ENCODE measurements at regions not wholly inside any gene's neighbourhood (a gene's known extent, or its start where the extent isn't known, plus 50 kb on each side); places are given as distances from the start of the nearest gene placed in this dataset.
"Not testable (repeated sequence)": the region's sequence is repeated elsewhere in the genome, so short reads cannot be mapped to it uniquely, and the experiment has no call there.

DNA sequence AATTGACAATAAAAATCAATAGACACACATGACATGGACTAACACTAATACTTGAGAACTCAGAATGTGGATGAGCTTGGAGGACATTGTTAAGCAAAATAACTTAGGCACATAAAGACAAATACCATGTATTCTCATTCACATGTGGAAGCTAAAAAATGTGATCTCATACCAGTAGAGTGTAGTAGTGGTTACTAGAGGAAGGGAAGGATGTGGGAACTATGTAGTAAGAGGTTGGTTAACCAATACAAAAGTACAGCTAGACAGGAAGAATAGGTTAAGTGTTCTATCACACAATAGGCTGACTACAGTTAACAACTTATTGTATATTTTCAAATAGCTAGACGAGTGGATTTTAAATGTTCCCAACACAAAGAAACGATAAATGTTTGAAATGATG lies 415.8 kb upstream of the KLF12 start:
- no peak for DNase-seq (ENCODE audit: low read depth)
- no peak overlapping the region for H3K4me3 ChIP-seq (ENCODE audit: low read depth, low read length)
- TF ChIP-seq, protein P1, sequence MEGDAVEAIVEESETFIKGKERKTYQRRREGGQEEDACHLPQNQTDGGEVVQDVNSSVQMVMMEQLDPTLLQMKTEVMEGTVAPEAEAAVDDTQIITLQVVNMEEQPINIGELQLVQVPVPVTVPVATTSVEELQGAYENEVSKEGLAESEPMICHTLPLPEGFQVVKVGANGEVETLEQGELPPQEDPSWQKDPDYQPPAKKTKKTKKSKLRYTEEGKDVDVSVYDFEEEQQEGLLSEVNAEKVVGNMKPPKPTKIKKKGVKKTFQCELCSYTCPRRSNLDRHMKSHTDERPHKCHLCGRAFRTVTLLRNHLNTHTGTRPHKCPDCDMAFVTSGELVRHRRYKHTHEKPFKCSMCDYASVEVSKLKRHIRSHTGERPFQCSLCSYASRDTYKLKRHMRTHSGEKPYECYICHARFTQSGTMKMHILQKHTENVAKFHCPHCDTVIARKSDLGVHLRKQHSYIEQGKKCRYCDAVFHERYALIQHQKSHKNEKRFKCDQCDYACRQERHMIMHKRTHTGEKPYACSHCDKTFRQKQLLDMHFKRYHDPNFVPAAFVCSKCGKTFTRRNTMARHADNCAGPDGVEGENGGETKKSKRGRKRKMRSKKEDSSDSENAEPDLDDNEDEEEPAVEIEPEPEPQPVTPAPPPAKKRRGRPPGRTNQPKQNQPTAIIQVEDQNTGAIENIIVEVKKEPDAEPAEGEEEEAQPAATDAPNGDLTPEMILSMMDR (IDR thresholded peaks at IDR 0.05; ENCODE audit: insufficient read depth, low read depth, low read length, missing control alignments): no peak

DNA sequence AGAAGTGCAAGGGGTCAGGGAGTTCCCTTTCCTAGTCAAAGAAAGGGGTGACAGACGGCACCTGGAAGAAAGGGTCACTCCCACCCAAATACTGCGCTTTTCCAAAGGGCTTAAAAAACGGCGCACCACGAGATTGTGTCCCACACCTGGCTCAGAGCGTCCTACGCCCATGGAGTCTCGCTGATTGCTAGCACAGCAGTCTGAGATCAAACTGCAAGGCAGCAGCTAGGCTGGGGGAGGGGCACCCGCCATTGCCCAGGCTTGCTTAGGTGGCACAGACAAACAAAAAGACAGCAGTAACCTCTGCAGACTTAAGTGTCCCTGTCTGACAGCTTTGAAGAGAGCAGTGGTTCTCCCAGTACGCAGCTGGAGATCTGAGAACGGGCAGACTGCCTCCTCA lies 402.4 kb upstream of the KLF12 start:
- DNase-seq (ENCODE audit: low read depth); H3K4me3 ChIP-seq (ENCODE audit: low read depth, low read length): not testable (repeated sequence)

DNA sequence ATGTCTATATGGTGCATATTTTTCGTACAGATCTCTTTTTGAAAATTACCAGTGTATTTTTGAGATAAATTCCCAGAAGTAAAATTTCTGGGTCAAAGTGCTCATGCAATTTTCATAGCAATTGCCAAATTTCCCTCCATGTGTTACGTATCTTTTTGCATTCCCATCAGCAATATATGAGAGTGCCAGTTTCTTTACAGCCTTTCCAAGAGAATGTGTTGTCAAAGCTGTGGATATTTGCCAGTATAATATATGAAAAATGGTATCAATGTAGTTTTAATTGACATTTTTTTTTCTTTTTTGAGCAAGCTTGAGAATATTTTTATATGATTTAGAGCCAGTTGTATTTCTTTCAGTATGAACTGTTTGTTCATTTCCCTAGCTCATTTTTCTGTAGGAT lies 399.0 kb upstream of the KLF12 start:
- no peak for DNase-seq (ENCODE audit: low read depth)

DNA sequence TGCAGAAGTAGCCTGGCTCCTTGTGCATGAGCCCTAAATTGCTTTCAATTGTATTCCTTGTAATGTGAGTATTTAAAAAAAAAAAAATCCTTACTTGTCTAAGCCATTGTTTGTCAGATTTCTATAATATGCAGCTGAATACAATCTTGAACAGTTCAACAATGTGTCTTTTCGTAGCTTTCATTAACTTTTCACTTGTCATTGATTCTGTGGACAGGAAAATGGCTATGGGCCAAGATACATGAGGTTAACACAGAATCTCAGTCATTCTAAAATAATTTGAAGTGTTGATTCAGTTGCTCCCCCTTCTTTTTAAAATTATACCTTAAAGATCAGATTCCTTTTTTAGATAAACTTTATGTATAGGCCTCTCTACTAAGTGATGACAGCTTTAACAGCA lies 395.8 kb upstream of the KLF12 start:
- TF ChIP-seq, protein P1 (IDR thresholded peaks at IDR 0.05; ENCODE audit: insufficient read depth, low read depth, low read length, missing control alignments): no peak
- no peak overlapping the region for H3K4me3 ChIP-seq (ENCODE audit: low read depth, low read length)
- no peak for DNase-seq (ENCODE audit: low read depth)

More for the DNA sequence above, 399.0 kb upstream of the KLF12 start:
- H3K4me3 ChIP-seq (ENCODE audit: low read depth, low read length): no peak overlapping the region
- TF ChIP-seq, protein P1 (IDR thresholded peaks at IDR 0.05; ENCODE audit: insufficient read depth, low read depth, low read length, missing control alignments): no peak

DNA sequence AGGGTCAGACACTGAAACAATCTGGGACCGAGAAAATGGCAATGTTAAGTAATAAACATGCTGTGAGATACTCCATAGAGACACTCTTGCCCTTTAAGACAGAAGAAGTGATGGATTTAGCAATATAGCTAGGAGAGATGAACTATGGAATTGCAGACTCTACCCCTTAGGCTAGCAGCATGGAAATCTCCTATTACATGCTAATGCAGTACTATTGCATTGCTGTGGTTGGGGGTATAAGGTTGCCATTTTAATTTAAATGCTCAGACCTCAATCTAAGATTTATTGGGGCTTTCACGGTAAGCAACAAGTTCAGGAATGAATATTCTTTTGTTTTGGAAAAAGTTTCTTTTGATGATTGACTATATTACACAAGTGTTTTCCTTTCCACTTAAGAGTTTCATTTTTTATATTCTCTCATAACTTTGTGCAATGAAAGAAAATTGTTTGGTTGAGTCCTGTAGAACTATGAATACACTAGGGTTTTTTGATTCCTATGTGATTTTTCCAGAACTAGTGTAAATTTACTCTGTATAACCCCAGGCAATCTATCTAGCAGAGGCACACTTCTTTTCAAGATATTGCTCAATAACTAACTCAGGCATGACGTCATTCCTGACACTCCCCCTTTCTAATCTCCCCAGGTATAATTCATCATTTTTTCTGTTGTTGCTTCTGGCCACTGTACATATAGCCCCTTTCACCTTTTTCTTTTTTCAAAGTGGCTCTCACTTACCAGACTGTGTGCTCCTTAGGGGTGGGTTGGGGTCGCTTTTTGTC lies 394.7 kb upstream of the KLF12 start:
- TF ChIP-seq, protein P1 (IDR thresholded peaks at IDR 0.05; ENCODE audit: insufficient read depth, low read depth, low read length, missing control alignments): no peak
- DNase-seq (ENCODE audit: low read depth): no peak
- H3K4me3 ChIP-seq (ENCODE audit: low read depth, low read length): no peak overlapping the region

DNA sequence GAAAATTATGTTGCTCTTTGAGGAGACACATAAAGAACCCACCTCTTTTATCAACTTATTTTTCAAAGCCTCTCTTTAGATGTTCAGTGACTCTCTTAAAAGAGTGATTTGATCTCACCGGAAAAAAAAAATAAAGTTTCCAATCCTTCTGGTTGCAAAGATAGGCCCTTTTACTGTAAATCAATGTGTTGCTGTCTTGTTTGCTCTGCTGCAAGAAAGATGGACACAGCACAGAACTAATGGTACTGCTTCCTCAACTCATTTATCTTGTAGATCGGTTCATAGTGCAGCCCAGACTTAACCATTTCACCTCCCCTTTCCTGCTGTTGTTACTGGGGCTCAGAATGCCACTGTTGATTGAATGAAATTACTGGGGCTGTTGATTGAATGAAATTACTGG lies 388.9 kb upstream of the KLF12 start:
- no peak for DNase-seq (ENCODE audit: low read depth)
- no peak overlapping the region for H3K4me3 ChIP-seq (ENCODE audit: low read depth, low read length)
- TF ChIP-seq, protein P1 (IDR thresholded peaks at IDR 0.05; ENCODE audit: insufficient read depth, low read depth, low read length, missing control alignments): no peak

DNA sequence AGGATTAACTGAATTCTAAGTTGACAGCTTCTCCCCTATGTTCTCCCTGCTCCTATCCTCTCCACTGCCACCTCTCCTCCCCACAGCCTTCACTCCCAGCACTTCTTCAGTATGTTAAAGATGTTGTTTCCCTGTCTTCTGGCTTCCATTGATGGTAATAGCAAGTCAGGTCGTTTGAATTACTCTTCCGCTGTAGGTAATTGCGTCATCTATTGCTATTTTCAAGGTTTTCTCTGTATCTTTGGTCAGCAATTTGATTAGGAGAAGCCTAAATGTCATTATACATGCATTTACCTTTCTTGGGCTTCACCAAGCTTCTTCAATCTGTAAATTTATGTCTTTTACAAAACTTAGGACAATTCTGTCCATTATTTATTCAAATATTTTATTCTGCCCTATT lies 377.3 kb upstream of the KLF12 start:
- TF ChIP-seq, protein P1 (IDR thresholded peaks at IDR 0.05; ENCODE audit: insufficient read depth, low read depth, low read length, missing control alignments): no peak
- no peak for DNase-seq (ENCODE audit: low read depth)
- H3K4me3 ChIP-seq (ENCODE audit: low read depth, low read length): no peak overlapping the region
